ENCODE measurements at regions not wholly inside any gene's neighbourhood (a gene's known extent, or its start where the extent isn't known, plus 50 kb on each side); places are given as distances from the start of the nearest gene placed in this dataset.

DNA sequence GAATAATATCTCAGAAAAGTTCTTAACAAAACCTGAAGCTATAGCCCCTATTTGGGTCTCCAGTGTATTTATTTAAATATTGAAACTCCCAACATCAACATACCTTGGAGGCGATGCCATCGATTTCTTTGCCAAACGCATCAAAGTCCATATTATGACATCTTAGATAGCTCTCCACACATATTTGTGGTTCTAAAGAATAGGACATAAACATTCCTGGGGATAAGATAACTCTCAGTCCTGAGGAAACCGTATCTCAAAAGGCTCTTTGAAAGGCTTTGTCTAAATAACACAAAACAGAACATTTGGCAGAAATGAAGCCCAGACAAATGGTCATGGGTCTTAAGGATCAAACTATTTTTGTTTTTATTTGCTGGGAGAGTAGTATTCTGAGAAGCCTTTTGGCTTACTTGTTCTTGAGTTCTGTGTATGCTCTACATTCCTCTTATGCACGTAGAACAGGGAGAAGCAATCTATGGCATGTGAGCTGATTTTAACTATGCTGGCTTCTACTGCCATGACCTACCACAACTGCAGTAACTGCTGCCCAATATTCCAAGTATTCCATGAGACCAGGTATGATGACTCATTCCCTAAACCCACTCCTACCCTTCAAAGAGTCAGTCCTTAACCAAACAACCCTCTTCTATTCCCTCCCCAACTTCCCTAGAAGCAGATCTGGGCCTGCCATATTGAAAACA is 279.0 kb upstream of the ZFHX3 start:
- no peak for DNase-seq

DNA sequence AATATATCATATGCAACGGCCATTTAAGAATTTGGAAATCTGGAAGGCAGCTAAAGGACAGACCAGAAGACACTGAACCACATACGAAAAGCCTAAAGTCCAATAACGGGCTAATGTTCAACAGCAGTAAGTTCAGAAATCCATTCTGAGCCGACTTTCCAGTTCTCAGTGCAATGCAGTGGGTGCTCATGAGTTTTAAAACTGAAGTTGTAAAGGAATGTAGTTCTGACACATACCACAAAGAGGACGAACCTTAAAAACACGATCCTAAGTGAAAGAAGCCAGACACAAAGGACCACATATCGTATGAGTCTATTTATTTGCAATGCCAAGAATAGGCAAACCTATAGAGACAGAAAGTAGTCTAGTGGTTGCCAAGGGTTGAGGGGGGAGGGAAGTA is 278.3 kb upstream of the ZFHX3 start:
- DNase-seq, result no peak

DNA sequence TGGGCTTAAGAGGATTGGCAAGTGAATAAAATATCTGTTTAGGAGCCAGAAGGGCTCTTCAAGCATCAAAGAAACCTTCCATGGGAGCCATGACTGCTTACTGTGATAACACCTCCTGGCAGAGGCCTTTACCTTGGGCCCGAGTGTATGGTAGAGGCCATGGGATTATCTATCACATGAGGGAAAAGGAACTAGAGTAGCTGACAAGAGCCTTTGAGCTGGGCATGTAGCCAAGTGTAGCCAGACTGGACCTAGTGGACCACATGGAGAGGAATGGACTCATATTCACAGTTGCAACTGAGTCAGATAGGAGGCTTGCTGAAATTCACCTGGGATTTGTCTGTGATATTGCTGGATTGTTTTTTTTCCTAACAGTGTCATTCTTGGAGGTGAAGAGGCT is 276.0 kb upstream of the ZFHX3 start:
- no peak for DNase-seq

DNA sequence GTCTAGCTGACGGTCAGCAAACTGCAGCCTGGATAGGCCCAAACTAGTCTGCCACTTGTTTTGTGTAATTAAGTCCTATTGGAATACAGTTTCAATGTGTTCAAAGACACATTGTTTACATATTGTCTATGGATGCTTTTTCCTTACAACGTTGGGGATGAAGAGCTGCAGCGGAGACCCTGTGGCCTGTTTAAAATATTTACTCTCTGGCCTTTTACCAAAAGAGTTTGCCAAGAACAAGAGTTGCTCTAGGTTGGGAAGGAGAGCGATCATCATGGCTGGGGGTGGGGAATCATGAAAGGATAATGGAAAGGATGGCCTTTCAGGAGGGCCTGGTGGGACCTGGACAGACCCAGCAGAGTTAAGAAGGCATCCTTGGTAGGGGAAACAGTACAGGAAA is 274.9 kb upstream of the ZFHX3 start:
- no peak for DNase-seq

DNA sequence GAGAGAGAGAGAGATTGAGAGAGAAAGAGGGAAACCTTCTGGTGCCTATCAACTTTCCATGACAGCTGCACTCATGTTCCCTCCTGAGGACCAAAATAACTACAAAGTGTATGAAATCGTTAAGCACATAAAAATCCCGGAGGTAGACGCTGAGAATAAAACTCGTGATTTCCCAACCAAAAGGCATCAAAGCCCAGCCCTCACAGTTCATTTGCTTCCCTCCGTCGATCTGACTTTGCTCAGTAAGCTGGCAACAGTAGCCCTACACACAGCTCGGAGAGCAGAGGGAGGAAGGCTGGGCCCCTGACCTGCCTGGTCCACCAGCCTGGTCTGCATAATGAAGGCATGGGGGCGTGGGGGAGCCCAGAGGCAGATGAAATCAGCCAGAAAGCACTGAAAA is 273.9 kb upstream of the ZFHX3 start:
- no peak for DNase-seq

DNA sequence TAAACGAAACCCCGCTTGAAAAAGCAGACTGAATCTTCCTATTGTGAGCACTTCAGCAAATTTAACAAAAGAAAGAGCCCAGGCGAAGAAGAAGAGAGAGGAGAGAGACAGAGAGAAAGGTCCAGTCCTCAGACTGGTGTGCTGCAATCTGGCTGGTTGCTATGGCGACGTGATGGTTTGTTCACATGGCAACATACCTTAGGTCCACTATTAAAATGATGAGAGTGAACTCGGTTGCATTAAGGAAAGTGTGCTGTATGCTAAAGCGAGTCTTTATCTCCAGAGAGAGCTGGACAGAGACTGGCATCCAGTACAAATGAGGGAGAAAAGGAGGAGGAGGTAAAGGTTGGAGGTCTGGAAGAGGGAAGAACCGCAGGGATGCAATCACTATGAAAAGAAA is 271.8 kb upstream of the ZFHX3 start:
- DNase-seq, result no peak

DNA sequence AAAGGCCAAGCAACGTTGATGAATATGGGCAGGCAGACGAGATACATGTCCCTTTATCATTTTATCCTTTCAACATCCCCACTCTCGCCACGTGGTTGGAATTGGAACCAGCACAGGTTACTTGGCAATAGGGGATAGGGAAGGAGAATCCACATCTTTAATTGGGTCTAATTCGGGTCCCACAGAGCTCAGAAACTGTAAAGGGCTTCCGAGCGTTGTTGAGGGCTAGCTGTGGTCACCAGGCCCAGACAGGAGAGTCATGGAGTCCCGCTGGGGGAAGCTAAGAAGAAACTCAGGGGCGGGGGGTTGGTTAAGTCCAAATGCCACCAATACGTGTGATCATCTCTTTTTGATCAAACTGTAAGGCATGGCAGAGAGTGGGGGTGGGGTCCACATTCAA is 271.3 kb upstream of the ZFHX3 start:
- DNase-seq, result no peak

DNA sequence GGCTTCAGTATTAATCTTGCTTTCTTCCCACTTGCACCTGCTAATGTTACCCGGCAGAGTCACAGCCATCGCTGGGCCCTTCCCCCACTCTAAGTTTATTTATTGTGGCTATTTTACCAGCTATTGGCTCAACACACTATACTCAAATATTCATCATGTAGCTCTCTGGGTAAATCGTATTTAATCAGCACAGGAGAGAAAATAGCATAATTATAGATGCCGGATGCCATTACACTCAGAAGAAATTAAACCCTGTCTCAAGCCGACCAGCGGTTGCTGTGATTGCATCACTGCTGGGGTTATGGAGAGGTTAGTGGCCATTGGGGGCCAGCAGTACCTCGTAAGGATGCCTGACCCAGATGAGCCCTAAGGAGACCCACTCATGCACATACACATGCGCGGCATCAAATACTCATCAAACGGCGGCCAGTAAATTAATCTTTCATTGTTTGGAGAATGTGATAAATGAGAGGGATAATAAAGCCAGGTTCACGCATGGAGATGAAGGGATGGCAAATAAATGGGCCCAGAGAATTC is 269.5 kb upstream of the ZFHX3 start:
- no peak for DNase-seq

DNA sequence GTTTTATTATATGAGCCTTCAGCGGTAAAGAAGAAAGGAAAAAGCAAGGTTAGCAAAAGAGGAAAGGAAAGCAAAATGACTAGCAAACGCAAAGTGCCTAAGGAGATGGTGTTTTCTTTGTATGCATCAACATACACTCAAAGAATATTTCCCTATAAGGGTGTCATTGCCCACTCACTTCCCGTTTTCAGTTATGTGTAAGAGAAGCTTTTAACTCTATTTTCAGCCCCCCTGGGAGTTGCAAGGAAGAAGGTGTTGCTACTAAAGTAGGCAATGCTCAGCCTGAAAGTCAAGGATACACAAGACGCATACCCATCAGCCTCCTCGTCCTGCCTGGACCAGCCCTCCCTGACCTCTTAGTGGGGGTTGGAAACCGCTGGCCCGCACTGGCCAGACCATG is 267.7 kb upstream of the ZFHX3 start:
- no peak for DNase-seq

DNA sequence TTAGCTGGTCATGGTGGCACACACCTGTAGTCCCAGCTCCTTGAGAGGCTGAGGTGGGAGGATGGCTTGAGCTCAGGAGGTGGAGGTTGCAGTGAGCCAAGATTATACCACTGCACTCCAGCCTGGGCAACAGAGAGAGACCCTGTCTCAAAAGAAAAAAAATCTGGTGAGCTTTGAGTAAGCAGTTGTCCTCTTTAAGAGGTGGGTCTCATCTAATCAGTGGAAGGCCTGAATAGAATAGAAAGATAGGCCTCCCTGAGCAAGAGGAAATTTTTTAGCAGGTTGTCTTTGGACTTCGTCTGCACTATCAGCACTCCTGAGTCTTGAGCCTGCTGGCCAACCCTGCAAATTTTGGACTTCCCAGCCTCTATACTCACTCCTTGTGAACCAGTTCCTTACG is 266.0 kb upstream of the ZFHX3 start:
- DNase-seq, result no peak

DNA sequence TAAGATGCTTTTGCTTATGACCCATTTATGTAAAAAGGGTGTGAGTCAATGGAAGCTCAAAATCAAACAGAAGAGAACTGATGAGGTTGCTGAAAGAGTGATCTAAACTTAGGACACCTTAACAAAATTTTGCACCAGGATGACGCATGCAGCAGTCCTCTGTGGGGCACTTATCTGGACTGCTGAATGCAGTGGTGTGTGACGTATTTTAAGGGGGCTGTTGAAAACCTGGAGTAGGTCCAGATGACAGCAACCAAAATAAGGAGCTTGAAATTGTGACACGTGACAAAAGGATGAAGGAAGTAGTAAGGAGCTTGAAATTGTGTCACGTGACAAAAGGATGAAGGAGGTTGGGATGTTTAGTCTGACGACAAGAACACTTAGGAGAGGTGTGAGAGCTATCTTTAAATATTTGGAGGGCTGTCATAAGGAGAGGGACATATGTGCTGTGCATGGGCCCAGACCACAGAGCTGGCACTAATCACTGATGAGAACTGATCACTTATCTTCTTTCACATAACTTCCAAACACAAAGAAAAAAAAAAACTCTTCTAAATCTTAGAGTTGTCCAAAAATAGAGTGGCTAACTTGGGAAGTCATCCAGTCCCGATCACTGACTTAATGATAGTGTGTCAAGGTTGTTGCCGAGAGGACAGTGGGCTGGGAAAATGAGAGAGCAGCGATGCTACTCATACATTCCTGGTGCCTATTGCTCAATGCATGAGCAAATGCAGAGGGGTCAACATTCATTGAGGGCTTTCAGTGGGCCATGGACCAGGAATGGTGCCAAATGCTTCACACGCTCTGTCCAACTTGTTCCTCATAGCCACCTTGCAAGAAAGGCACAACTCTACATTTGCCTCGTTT is 264.2 kb upstream of the ZFHX3 start:
- DNase-seq, result no peak

DNA sequence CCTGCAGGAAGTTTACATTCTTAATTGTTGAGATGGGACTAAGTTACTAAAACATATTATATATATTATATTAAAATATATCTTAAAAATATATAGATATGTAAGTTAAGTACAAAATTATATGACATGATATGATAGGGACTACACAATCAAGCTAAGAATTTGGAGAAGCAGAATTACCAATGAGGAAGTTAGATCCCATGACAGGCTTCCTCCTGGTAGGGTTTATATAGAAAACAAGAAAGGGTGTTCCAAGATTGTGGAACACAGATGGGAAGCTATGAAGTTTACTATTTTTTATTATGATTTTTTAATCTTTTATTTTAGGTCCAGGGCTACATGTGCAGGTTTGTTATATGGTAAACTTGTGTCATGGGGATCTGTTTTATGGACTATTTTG is 260.8 kb upstream of the ZFHX3 start:
- DNase-seq, result no peak

DNA sequence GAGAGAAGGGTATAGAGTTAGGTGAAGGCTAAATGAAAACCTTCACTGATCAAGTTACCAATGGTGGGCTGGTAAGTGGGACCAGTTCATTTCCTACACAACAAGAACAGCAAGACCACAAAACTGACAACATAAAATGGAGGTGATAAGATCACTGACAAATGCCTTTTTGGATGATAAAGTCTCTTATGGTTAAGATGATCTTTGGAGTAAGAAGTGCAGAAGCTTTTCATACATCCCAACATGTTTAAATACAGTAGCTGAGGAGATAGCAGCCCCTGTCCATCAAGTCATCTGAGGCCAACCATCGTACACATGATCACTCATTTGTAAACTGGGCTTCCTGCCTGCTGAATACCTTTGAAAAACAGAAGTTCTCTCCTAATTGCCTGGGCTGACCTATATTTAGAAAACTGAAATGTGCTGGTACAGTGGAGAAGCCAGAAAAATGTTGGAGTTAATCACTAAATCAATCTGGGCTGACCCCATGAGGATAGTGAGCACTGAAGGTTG is 259.0 kb upstream of the ZFHX3 start:
- no peak for DNase-seq

DNA sequence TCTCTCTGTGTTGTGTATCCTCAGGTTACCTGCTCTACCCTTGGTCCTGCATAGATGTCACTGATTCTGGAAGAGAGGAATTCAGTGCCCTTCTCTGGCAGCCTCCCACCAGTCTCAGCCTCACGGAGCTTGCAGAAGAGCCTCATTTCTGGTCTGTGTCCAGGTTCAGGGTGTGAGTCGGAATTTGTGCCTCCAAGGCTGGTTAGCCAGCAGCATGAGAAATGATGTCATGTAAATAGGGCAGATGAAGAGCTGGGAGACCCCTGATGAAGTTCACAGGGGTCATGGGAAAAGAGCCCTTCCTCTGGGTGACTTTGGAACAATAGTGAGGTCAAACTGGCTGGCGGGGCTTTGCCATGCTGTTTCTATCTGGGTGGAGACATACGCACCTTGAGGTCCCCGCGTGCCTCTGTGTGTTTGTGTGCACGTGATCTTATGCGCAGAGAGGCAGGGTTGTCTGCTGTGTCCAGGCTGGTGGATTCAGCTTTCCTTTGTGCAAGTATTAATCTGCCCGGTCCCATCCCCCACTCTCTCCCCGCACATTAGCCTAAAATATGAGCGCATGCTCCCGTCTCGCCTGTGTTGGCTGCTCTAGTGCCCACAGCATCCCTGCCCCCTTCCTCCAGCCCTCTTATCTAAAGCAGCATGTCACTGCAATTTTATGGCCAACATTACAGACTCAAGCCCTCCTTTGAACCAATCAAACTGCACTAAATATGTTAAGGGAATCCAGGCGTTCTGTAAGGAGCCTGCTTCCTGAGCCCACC is 256.3 kb upstream of the ZFHX3 start:
- DNase-seq, result no peak

DNA sequence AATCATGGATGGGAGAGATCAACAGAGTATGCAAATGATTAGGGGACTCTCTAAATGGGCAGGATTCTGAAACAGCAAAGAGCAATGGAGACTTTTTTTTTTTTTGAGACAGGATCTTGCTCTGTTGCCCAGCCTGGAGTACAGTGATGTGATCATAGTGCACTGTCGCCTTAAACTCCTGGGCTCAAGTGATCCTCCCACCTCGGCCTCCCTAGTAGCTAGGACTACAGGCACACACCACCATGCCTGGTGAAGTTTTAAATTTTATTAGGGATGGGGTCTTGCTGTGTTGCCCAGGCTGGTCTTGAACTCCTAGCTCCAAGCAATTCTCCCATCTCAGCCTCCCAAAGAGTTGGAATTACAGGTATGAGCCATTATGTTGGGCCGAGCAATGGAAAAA is 255.0 kb upstream of the ZFHX3 start:
- no peak for DNase-seq

DNA sequence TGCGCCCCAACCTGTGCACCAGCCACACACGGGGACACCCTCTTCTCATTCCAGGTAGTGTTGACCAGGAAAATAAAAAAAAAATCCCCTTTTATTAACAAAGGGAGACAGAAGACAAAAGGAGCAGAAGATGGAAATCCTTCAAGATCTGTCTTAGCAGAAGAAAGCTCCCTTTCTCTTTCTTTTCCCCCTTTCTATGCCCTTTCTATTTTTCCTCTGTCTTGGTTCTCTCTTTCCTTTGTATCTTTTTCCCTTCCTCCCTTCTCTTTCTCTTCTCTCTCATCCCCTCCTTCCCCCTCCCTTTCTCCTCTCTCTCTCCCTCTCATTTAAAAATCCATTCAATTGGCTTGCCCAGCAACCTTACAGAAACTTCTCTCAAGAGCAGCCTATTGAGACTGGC is 254.1 kb upstream of the ZFHX3 start:
- DNase-seq, result no peak

DNA sequence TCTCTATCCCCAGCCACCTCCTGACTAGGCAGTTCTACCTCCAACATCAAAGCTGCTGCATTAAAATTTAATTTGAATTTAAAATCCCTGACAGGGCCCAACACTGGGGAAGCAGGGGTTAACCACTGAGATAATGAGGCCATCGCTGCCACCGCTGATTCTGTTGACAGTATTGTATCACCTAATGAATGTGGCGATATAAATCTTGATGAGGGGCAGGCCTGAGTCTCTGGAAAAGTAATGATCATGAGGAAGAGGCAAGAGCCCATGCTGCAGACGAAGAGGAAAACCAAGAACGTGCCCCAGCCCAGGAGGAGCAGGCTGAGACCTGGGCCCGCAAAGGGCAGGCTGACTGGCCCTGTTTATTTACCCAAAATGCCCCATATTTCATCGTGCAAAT is 251.4 kb upstream of the ZFHX3 start:
- DNase-seq, result no peak

DNA sequence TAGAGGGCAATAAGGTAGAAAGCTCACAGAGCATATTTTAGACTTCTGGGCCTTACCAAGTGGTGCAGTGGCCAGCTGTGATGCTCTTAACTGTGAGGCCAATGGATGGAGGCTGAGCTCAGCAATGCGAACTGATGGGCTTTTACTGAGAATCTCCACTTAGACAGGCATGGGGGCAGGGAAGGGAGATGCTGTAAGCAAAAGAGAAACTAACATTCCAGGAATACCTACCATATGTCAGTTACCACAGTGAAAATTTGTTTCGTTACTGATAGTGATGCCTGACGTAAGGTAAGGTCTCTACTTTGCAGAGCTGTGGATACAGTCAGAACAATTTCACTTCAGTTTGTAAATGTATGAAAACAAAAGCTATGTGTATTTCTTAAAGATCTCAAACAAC is 250.6 kb upstream of the ZFHX3 start:
- DNase-seq, result no peak

DNA sequence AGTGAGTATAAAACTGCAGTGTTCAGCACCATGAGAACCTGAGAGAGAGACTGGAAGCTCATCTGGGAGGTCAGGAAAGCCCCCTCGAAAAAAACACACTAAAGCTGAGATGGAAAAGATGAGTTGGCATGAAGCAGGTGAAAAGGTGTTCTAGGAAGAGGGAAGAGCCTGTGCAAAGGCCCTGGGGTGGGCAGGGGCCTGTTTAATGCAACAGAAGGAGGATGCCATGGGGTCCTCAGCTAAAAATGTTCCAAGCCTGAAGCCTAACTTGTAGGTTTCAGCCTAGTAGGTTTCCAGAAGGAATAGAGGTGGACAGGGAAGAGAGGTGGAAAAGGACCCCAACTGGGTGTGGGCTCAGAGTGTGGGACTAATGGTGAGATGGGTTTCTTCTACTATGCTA is 242.3 kb upstream of the ZFHX3 start:
- no peak for DNase-seq

DNA sequence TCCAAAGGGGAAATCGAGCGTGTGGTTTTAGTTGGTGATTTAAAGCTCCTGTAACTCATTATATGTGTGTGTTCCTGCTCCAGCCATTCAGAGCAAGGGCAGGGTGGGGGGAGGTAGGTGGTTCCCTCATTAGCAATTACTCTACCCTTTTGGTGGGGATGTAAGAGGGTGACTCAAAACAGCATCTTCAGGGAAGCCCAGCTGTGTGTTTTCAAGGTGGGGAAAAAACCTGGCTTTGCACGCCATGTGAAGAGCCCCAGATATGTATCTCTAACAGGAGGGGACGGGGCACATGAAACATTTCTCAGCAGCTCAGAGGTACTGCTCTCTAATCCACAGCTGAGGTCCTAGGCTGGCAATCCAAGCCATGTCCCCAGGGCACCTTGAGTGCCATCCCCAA is 241.3 kb upstream of the ZFHX3 start:
- no peak for DNase-seq

DNA sequence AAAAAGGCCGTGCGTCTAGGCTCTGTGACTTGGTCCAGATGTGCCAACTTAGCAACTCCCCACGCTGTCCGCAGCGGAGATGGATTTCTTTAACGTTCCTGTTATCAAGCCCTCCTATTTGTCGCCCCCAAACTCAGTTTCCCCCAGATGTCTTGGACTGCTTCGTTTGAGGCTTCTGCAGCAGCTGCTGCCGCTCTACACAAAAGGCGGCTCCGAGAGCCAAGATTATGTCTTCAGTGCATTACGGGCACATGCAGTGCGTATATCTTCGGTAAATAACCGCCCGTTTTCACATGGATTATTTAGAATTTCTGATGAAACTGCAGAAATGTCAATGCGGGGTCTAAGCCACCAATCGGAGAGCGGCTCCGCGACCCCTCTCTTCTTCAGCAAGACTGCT is 240.6 kb upstream of the ZFHX3 start:
- DNase-seq, result no peak

DNA sequence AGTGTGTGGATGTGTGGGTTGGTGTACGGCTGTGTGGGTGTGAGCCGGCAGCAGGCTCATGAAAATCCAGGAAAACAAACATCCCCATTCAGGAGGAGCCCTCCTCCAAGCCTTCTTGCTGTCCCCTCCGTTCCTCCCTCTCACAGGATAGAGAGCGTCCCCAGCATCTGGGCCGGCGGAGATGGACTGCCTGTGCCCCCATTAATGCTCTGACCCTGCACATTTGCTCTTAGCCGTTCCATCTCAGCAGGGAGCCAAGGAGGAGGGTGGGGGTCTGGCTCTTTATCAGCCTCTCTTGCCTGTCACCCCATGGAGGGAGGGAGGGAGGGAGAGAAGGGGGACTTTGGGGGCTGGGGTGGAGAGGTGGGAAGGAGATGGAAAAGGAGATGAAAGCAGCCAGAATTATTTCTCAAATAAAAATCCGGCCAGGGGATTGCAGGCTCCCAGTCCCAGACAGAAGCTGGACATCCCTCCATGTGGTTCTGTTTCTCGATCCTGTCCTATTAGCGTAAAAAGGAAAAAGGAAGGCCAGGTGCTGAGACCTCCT is 240.0 kb upstream of the ZFHX3 start:
- DNase-seq, result no peak

Measured in NCI-H187 (cell line).